ENCODE measurements at regions not wholly inside any gene's neighbourhood (a gene's known extent, or its start where the extent isn't known, plus 50 kb on each side); places are given as distances from the start of the nearest gene placed in this dataset.

GRCh38 chr7:116135306-116135705, 75.0 kb upstream of the TES start:
- TF ChIP-seq CTCF (IDR thresholded peaks at IDR 0.05), result no peak
- Histone ChIP-seq H3K36me3 (no peaks in the 10 kb centered on the region), H3K27me3 (no peaks in the 10 kb centered on the region), H3K4me3 (no peak overlapping the region), H3K9me3 (no peaks in the 10 kb centered on the region), H3K27ac (no peak overlapping the region), H3K4me1 (no peaks in the 10 kb centered on the region)
- DNase-seq (ENCODE audit: low spot score in 2 of 2), result no peak
- intact Hi-C loops (cut with DNase I), result no loop called here

- H3K4me3 ChIP-seq, result no peak overlapping the region
- H3K27ac ChIP-seq, result no peak overlapping the region
- peak; percentile 38 to 77 (median 65) for TF ChIP-seq CTCF (IDR thresholded peaks at IDR 0.05)
- no peaks in the 10 kb centered on the region for H3K36me3 ChIP-seq
- intact Hi-C loops (cut with DNase I), result no loop called here
- H3K4me1 ChIP-seq, result no peaks in the 10 kb centered on the region
- H3K9me3 ChIP-seq, result no peaks in the 10 kb centered on the region
- H3K27me3 ChIP-seq, result no peaks in the 10 kb centered on the region
- DNase-seq (ENCODE audit: low spot score in 2 of 2), result no peak
These were observed 72.0 kb upstream of the TES start for GRCh38 chr7:116138202-116138801.

DNA sequence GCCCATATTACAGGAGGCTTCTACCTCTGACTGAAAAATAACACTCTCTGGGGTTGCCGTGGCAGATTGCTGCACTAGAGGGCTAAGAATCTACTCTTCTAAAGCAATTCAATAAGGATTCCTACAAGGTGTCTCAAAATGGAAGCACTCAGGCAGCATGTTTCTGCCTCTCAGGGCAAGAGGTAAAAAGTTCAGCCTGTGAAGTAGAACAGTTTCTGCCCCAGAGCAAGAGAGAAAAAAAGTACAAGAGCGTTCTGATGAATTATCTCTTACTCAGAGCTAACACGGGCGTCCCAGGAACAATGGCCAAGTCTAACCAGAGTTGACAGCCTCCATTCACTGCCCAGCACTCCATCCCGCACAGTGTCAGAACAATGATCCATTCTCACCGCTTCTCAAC, 71.3 kb upstream of the TES start:
- no peak for TF ChIP-seq CTCF (IDR thresholded peaks at IDR 0.05)
- H3K36me3 ChIP-seq, result no peaks in the 10 kb centered on the region
- H3K9me3 ChIP-seq, result no peaks in the 10 kb centered on the region
- no peak overlapping the region for H3K4me3 ChIP-seq
- H3K27me3 ChIP-seq, result no peaks in the 10 kb centered on the region
- intact Hi-C loops (cut with DNase I), result no loop called here
- DNase-seq (ENCODE audit: low spot score in 2 of 2), result no peak
- H3K4me1 ChIP-seq, result no peaks in the 10 kb centered on the region
- no peak overlapping the region for H3K27ac ChIP-seq

- no peaks in the 10 kb centered on the region for H3K9me3 ChIP-seq
- H3K27me3 ChIP-seq, result no peaks in the 10 kb centered on the region
- intact Hi-C loops (cut with DNase I), result no loop called here
- no peak overlapping the region for H3K4me3 ChIP-seq
- DNase-seq (ENCODE audit: low spot score in 2 of 2), result no peak
- H3K36me3 ChIP-seq, result no peaks in the 10 kb centered on the region
- H3K27ac ChIP-seq, result no peak overlapping the region
- no peaks in the 10 kb centered on the region for H3K4me1 ChIP-seq
- no peak for TF ChIP-seq CTCF (IDR thresholded peaks at IDR 0.05)
These were observed 70.5 kb upstream of the TES start for GRCh38 chr7:116139807-116140206.

DNA sequence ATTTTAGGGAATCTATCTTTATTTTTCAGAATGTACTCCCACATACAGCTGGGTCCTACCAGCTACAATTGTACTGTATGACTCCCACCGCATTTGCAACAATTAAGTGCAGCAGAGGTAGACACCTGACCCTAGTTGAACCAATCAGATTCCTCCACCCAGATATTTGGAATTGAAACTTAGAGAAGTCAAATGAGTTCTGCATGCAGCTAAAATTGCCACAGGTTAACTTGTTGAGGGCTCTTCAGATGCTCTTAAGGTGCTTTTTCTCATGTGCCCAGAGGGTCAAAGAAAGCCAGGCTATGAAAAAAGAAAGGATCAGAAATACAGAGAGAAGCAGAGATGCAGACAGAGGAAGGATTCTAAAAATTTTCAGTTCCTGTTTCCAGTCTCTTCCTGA, 68.0 kb upstream of the TES start:
- H3K27me3 ChIP-seq, result no peaks in the 10 kb centered on the region
- no peak overlapping the region for H3K4me3 ChIP-seq
- intact Hi-C loops (cut with DNase I), result no loop called here
- H3K27ac ChIP-seq, result no peak overlapping the region
- TF ChIP-seq CTCF (IDR thresholded peaks at IDR 0.05), result no peak
- H3K4me1 ChIP-seq, result no peaks in the 10 kb centered on the region
- DNase-seq (ENCODE audit: low spot score in 2 of 2), result no peak
- H3K9me3 ChIP-seq, result no peaks in the 10 kb centered on the region
- H3K36me3 ChIP-seq, result no peaks in the 10 kb centered on the region

DNA sequence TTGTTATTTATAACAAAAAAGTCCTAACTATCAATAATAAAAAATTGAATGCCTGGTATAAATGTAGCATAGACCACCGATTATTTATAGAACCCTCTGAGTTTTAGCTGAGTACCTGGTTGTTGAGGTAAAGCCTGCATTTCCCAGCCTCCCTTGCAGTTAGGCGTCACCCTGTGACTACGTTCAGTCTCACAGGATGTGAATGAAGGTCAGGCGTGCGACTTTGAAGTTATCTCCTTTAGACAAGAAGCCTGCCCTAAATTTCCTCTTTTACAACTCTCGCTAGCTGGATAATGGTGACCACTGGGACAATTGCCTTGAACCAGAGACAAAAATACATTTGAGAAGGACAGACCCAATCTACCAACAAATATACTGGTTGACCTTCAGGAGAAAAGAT, 67.5 kb upstream of the TES start:
- H3K4me3 ChIP-seq, result no peak overlapping the region
- H3K27ac ChIP-seq, result no peak overlapping the region
- intact Hi-C loops (cut with DNase I), result no loop called here
- no peaks in the 10 kb centered on the region for H3K27me3 ChIP-seq
- no peak for DNase-seq (ENCODE audit: low spot score in 2 of 2)
- no peak for TF ChIP-seq CTCF (IDR thresholded peaks at IDR 0.05)
- H3K36me3 ChIP-seq, result no peaks in the 10 kb centered on the region
- no peaks in the 10 kb centered on the region for H3K4me1 ChIP-seq
- no peaks in the 10 kb centered on the region for H3K9me3 ChIP-seq

Measured in ascending aorta (tissue), 2 donors.